Endothelial cell of umbilical vein (primary cell): ENCODE measurements at regions not wholly inside any gene's neighbourhood (a gene's known extent, or its start where the extent isn't known, plus 50 kb on each side); places are given as distances from the start of the nearest gene placed in this dataset.

Experiments
- BruUV-seq: library from RNA; stranded (reverse); fragments of 400-500 nt; replicated peaks from 2 replicates; lab custom pipeline; 2021; lab: Mats Ljungman, UMichigan
- CTCF ChIA-PET: fragments of 300-600, 350-600 bp; sonication (Branson Sonifier 250); formaldehyde crosslinking; loops from one replicate; lab custom pipeline; 2021; ENCODE audit warnings: antibody characterized with exemption, inconsistent platforms; lab: Charles Lee
- POLR2A ChIA-PET: fragments of 300-600, 350-600 bp; sonication (Branson Sonifier 250); formaldehyde crosslinking; loops from one replicate; lab custom pipeline; 2021; ENCODE audit warnings: antibody characterized with exemption, inconsistent platforms; lab: Charles Lee
- DNase-seq: peaks from one replicate; pipeline ENCODE4 v3.0.0-alpha.2; 2011; ENCODE audit warnings: low read depth, low spot score
- FAIRE-seq: peaks from 2 replicates; lab custom pipeline; 2011; peaks lifted over from hg19 to GRCh38; lab: Jason Lieb, UNC
- H2AFZ ChIP-seq: 2 replicates; pipeline ENCODE4 v1.6.0; 2012; ENCODE audit warnings: low read depth, low read length, control low read depth, inconsistent platforms
- H3K27ac ChIP-seq: 2 replicates; pipeline ENCODE4 v1.5.1; 2011; ENCODE audit warnings: low read depth, mild to moderate bottlenecking, control low read depth, low read length, moderate library complexity; ENCODE audit not compliant: insufficient read depth
- H3K27me3 ChIP-seq, 2 experiments: 2 replicates each; pipeline versions ENCODE4 v1.6.0 to v1.6.1; 2011; ENCODE audit warnings: low read length in 2 of 2, mixed read lengths in 1 of 2; ENCODE audit not compliant: control insufficient read depth in 2 of 2, insufficient read depth in 2 of 2
- H3K36me3 ChIP-seq, 2 experiments: 2 replicates in 1 of 2; 3 replicates in 1 of 2; pipeline ENCODE4 v1.5.1; 2011; ENCODE audit warnings: low read length in 2 of 2, mild to moderate bottlenecking in 1 of 2, moderate library complexity in 1 of 2; ENCODE audit not compliant: control insufficient read depth in 2 of 2, insufficient read depth in 2 of 2; ENCODE audit errors: extremely low read depth in 1 of 2
- H3K4me1 ChIP-seq: 3 replicates; pipeline ENCODE4 v1.5.1; 2011; ENCODE audit warnings: mild to moderate bottlenecking, low read length; ENCODE audit not compliant: control insufficient read depth, insufficient read depth; ENCODE audit errors: extremely low read depth
- H3K4me2 ChIP-seq: 2 replicates; pipeline ENCODE4 v1.6.1; 2011; ENCODE audit warnings: low read length, control low read depth, mixed read lengths; ENCODE audit not compliant: insufficient read depth
- H3K4me3 ChIP-seq, 3 experiments: fragments of 200-600 bp in 1 of 3; sonication (generic), shearing (Covaris generic) in 1 of 3; replicated peaks in 1 of 3; 2 replicates each; pipeline ENCODE4 v1.5.1; 2011 to 2016; ENCODE audit warnings: control low read depth in 3 of 3, low read length in 3 of 3, mild to moderate bottlenecking in 2 of 3, inconsistent platforms in 1 of 3, low read depth in 1 of 3, moderate library complexity in 1 of 3; ENCODE audit not compliant: insufficient read depth in 1 of 3
- H3K79me2 ChIP-seq: 2 replicates; pipeline ENCODE4 v1.6.0; 2012; ENCODE audit warnings: low read length, inconsistent platforms; ENCODE audit not compliant: control insufficient read depth, insufficient read depth
- H3K9ac ChIP-seq: replicated peaks from 2 replicates; pipeline ENCODE3; 2011; ENCODE audit warnings: low read length, control low read depth; ENCODE audit not compliant: insufficient read depth; ENCODE audit errors: extremely low read depth
- H3K9me1 ChIP-seq: replicated peaks from 3 replicates; pipeline ENCODE4 v1.6.0; 2011; ENCODE audit warnings: mild to moderate bottlenecking, low read length; ENCODE audit not compliant: control insufficient read depth, insufficient read depth; ENCODE audit errors: extremely low read depth
- H3K9me3 ChIP-seq: replicated peaks from 2 replicates; pipeline ENCODE4 v1.5.1; 2012; ENCODE audit warnings: low read length, inconsistent platforms; ENCODE audit not compliant: control insufficient read depth, insufficient read depth
- H4K20me1 ChIP-seq: replicated peaks from 2 replicates; pipeline ENCODE3; 2011; ENCODE audit warnings: mild to moderate bottlenecking, low read length; ENCODE audit not compliant: control insufficient read depth, insufficient read depth; ENCODE audit errors: extremely low read depth
- EZH2 ChIP-seq: IDR thresholded peaks from 2 replicates; pipeline ENCODE4 v1.6.1; 2012; ENCODE audit warnings: borderline replicate concordance, low read depth, mild to moderate bottlenecking, moderate library complexity, low read length, inconsistent platforms; ENCODE audit not compliant: severe bottlenecking
- FOS ChIP-seq: IDR thresholded peaks from 2 replicates; pipeline ENCODE4 v1.6.1; 2011; ENCODE audit warnings: mild to moderate bottlenecking, low read length, moderate library complexity, borderline replicate concordance; ENCODE audit not compliant: insufficient read depth
- GATA2 ChIP-seq: IDR thresholded peaks from 2 replicates; pipeline ENCODE4 v1.7.0; 2011; ENCODE audit warnings: low read depth, mild to moderate bottlenecking, moderate library complexity, mixed read lengths, low read length; ENCODE audit not compliant: insufficient read length, insufficient read depth
- JUN ChIP-seq: IDR thresholded peaks from 2 replicates; pipeline ENCODE4 v1.6.1; 2011; ENCODE audit warnings: borderline replicate concordance, low read depth; ENCODE audit not compliant: insufficient read length, insufficient read depth
- MAX ChIP-seq: IDR thresholded peaks from 2 replicates; pipeline ENCODE4 v1.6.1; 2011; ENCODE audit not compliant: insufficient read depth, insufficient read length
- MYC ChIP-seq: IDR thresholded peaks from one replicate; pipeline ENCODE4 v1.6.1; 2011; ENCODE audit warnings: mild to moderate bottlenecking, low read depth, low read length
- POLR2A ChIP-seq: IDR thresholded peaks from 2 replicates; pipeline ENCODE4 v1.6.1; 2012; ENCODE audit warnings: low read depth, mild to moderate bottlenecking, control low read depth, low read length
- POLR2AphosphoS5 ChIP-seq: IDR thresholded peaks from 2 replicates; pipeline ENCODE4 v1.6.1; 2012; ENCODE audit warnings: low read depth, mild to moderate bottlenecking, control low read depth, low read length, moderate library complexity; ENCODE audit not compliant: insufficient read depth
- dilution Hi-C: fragments of 300-500 bp; cut with MboI; formaldehyde crosslinking; loops from one replicate; pipeline ENCODE4 v1.15.0; 2019; ENCODE audit warnings: low sequenced_read_pairs; ENCODE audit not compliant: extremely low pct_ligation_motif_present
- intact Hi-C: fragments of 100-400 bp; cut with micrococcal nuclease; formaldehyde crosslinking; loops from one replicate; pipeline ENCODE4 v1.10.0; 2022
- TF ChIP-seq, protein P1 (sequence below), 2 donors: IDR thresholded peaks; 1 replicate in 1 of 2; 2 replicates in 1 of 2; pipeline ENCODE4 v1.5.1; 2011; ENCODE audit warnings: low read length in 2 of 2, mild to moderate bottlenecking in 2 of 2, moderate library complexity in 2 of 2, control low read depth in 1 of 2, inconsistent platforms in 1 of 2, low read depth in 1 of 2; ENCODE audit not compliant: insufficient read depth in 1 of 2; ENCODE audit errors: extremely low read depth in 1 of 2

- ChIA-PET CTCF (no interaction called here), POLR2A (no interaction called here)
- no TSS peak for BruUV-seq
- Histone ChIP-seq H3K27ac (no peak overlapping the region), H3K9me3 (peaks cover 1% of the 10 kb centered on the region), H3K9ac (no peak overlapping the region), H3K9me1 (no peaks in the 10 kb centered on the region), H3K4me3 (no peak overlapping the region), H3K79me2 (no peaks in the 10 kb centered on the region), H3K27me3 (no peaks in the 10 kb centered on the region), H3K4me2 (no peak overlapping the region), H4K20me1 (no peaks in the 10 kb centered on the region), H3K4me1 (no peaks in the 10 kb centered on the region), H2AFZ (no peak overlapping the region), H3K36me3 (no peaks in the 10 kb centered on the region)
- TF ChIP-seq MAX: no peak
- no peak for TF ChIP-seq MYC
- no peak for TF ChIP-seq POLR2A
- no peak for TF ChIP-seq GATA2
- TF ChIP-seq, protein P1, sequence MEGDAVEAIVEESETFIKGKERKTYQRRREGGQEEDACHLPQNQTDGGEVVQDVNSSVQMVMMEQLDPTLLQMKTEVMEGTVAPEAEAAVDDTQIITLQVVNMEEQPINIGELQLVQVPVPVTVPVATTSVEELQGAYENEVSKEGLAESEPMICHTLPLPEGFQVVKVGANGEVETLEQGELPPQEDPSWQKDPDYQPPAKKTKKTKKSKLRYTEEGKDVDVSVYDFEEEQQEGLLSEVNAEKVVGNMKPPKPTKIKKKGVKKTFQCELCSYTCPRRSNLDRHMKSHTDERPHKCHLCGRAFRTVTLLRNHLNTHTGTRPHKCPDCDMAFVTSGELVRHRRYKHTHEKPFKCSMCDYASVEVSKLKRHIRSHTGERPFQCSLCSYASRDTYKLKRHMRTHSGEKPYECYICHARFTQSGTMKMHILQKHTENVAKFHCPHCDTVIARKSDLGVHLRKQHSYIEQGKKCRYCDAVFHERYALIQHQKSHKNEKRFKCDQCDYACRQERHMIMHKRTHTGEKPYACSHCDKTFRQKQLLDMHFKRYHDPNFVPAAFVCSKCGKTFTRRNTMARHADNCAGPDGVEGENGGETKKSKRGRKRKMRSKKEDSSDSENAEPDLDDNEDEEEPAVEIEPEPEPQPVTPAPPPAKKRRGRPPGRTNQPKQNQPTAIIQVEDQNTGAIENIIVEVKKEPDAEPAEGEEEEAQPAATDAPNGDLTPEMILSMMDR (IDR thresholded peaks at IDR 0.05; ENCODE audit: extremely low read depth in 1 of 2, insufficient read depth in 1 of 2, low read depth in 1 of 2, low read length in 2 of 2): no peak
- no peak for TF ChIP-seq EZH2
- TF ChIP-seq JUN: no peak
- TF ChIP-seq FOS: no peak
- TF ChIP-seq POLR2AphosphoS5: no peak
- DNase-seq (no peak), FAIRE-seq (no peak)
- dilution Hi-C loops: no loop called here
- intact Hi-C loops: no loop called here
Observed at GRCh38 chr5:12624776-12625560, 720.7 kb upstream of the CTNND2 start.
